ENCODE measurements at regions not wholly inside any gene's neighbourhood (a gene's known extent, or its start where the extent isn't known, plus 50 kb on each side); places are given as distances from the start of the nearest gene placed in this dataset.
"Not testable (repeated sequence)": the region's sequence is repeated elsewhere in the genome, so short reads cannot be mapped to it uniquely, and the experiment has no call there.

DNA sequence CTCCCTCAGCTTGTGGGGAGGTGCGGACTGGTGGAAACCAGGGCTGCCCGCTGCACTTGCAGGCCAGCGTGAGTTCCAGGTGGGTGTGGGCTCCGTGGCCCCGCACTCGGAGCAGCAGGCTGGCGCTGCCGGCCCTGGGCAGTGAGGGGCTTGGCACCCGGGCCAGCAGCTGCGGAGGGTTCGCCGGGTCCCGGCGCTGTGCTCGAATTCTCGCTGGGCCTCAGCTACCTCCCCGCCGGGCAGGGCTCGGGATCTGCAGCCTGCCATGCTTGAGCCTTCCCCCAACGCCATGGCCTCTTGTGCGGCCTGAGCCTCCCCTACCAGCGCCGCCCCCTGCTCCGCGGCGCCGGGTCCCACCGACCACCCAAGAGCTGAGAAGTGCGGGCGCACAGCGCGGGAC lies 71.6 kb upstream of the ADGRL1 start:
- H3K27ac ChIP-seq (ENCODE audit: low read length), result no peak overlapping the region
- no peak for ATAC-seq (ENCODE audit: insufficient read depth, low read depth)
- H3K4me3 ChIP-seq (ENCODE audit: low read depth in 1 of 2, low read length in 2 of 2), result no peak overlapping the region
- no peaks in the 10 kb centered on the region for H4K20me1 ChIP-seq (ENCODE audit: insufficient read depth, low read length)
- H2AFZ ChIP-seq (ENCODE audit: low read depth, low read length), result no peak overlapping the region
- H3K4me2 ChIP-seq (ENCODE audit: insufficient read depth, low read length), result no peak overlapping the region
- H3K36me3 ChIP-seq (ENCODE audit: insufficient read depth, low read length), result no peaks in the 10 kb centered on the region
- TF ChIP-seq, protein P1, sequence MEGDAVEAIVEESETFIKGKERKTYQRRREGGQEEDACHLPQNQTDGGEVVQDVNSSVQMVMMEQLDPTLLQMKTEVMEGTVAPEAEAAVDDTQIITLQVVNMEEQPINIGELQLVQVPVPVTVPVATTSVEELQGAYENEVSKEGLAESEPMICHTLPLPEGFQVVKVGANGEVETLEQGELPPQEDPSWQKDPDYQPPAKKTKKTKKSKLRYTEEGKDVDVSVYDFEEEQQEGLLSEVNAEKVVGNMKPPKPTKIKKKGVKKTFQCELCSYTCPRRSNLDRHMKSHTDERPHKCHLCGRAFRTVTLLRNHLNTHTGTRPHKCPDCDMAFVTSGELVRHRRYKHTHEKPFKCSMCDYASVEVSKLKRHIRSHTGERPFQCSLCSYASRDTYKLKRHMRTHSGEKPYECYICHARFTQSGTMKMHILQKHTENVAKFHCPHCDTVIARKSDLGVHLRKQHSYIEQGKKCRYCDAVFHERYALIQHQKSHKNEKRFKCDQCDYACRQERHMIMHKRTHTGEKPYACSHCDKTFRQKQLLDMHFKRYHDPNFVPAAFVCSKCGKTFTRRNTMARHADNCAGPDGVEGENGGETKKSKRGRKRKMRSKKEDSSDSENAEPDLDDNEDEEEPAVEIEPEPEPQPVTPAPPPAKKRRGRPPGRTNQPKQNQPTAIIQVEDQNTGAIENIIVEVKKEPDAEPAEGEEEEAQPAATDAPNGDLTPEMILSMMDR (IDR thresholded peaks at IDR 0.05; ENCODE audit: borderline replicate concordance, extremely low read depth, low read length, poor library complexity, severe bottlenecking), result no peak
- TF ChIP-seq EZH2 (IDR thresholded peaks at IDR 0.05; ENCODE audit: borderline replicate concordance, low read depth, low read length, severe bottlenecking), result no peak
- peaks cover 2% of the 10 kb centered on the region for H3K9me3 ChIP-seq (ENCODE audit: insufficient read depth, low read length, severe bottlenecking)
- H3K79me2 ChIP-seq (ENCODE audit: insufficient read depth, low read length), result no peaks in the 10 kb centered on the region
- H3K9ac ChIP-seq (ENCODE audit: low read depth, low read length), result no peak overlapping the region
- H3K27me3 ChIP-seq (ENCODE audit: insufficient read depth, low read length, poor library complexity), result no peaks in the 10 kb centered on the region
- DNase-seq, result no peak
- H3K4me1 ChIP-seq (ENCODE audit: insufficient read depth, low read length), result peaks cover 14% of the 10 kb centered on the region

DNA sequence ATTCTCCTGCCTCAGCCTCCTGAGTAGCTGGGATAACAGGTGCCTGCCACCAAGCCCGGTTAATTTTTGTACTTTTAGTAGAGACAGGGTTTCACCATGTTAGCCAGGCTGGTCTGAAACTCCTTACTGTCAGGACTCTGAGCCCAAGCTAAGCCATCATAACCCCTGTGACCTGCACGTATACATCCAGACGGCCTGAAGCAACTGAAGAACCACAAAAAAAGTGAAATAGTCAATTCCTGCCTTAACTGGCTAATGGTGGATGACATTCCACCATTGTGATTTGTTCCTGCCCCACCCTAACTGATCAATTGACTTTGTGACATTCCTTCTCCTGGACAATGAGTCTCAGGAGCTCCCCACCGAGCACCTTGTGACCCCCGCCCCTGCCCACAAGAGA lies 69.9 kb upstream of the ADGRL1 start:
- not testable (repeated sequence) for H4K20me1 ChIP-seq (ENCODE audit: insufficient read depth, low read length)

GRCh38 chr19:14272623-14273022 lies 66.7 kb upstream of the ADGRL1 start:
- ATAC-seq (ENCODE audit: insufficient read depth, low read depth), result no peak
- no peaks in the 10 kb centered on the region for H3K36me3 ChIP-seq (ENCODE audit: insufficient read depth, low read length)
- peaks cover 14% of the 10 kb centered on the region for H3K4me1 ChIP-seq (ENCODE audit: insufficient read depth, low read length)
- no peaks in the 10 kb centered on the region for H3K79me2 ChIP-seq (ENCODE audit: insufficient read depth, low read length)
- no peak overlapping the region for H3K9ac ChIP-seq (ENCODE audit: low read depth, low read length)
- H3K27ac ChIP-seq (ENCODE audit: low read length), result no peak overlapping the region
- H4K20me1 ChIP-seq (ENCODE audit: insufficient read depth, low read length), result no peaks in the 10 kb centered on the region
- H3K4me3 ChIP-seq (ENCODE audit: low read depth in 1 of 2, low read length in 2 of 2), result no peak overlapping the region
- peaks cover 2% of the 10 kb centered on the region for H3K9me3 ChIP-seq (ENCODE audit: insufficient read depth, low read length, severe bottlenecking)
- no peaks in the 10 kb centered on the region for H3K27me3 ChIP-seq (ENCODE audit: insufficient read depth, low read length, poor library complexity)
- TF ChIP-seq, protein P1 (IDR thresholded peaks at IDR 0.05; ENCODE audit: borderline replicate concordance, extremely low read depth, low read length, poor library complexity, severe bottlenecking), result no peak
- TF ChIP-seq EZH2 (IDR thresholded peaks at IDR 0.05; ENCODE audit: borderline replicate concordance, low read depth, low read length, severe bottlenecking), result no peak
- H3K4me2 ChIP-seq (ENCODE audit: insufficient read depth, low read length), result no peak overlapping the region
- DNase-seq, result no peak
- no peak overlapping the region for H2AFZ ChIP-seq (ENCODE audit: low read depth, low read length)

More for the DNA sequence above, 69.9 kb upstream of the ADGRL1 start:
- H3K4me1 ChIP-seq (ENCODE audit: insufficient read depth, low read length), result peaks cover 14% of the 10 kb centered on the region
- H3K9me3 ChIP-seq (ENCODE audit: insufficient read depth, low read length, severe bottlenecking); H3K4me3 ChIP-seq (ENCODE audit: low read depth in 1 of 2, low read length in 2 of 2); ATAC-seq (ENCODE audit: insufficient read depth, low read depth); H3K36me3 ChIP-seq (ENCODE audit: insufficient read depth, low read length); H3K27ac ChIP-seq (ENCODE audit: low read length); H3K79me2 ChIP-seq (ENCODE audit: insufficient read depth, low read length); DNase-seq; H3K9ac ChIP-seq (ENCODE audit: low read depth, low read length); H3K27me3 ChIP-seq (ENCODE audit: insufficient read depth, low read length, poor library complexity); H3K4me2 ChIP-seq (ENCODE audit: insufficient read depth, low read length); H2AFZ ChIP-seq (ENCODE audit: low read depth, low read length): not testable (repeated sequence)

GRCh38 chr19:14271840-14272239 lies 65.9 kb upstream of the ADGRL1 start:
- H3K27ac ChIP-seq (ENCODE audit: low read length), result no peak overlapping the region
- H3K4me3 ChIP-seq (ENCODE audit: low read depth in 1 of 2, low read length in 2 of 2), result no peak overlapping the region
- no peaks in the 10 kb centered on the region for H3K36me3 ChIP-seq (ENCODE audit: insufficient read depth, low read length)
- H3K9ac ChIP-seq (ENCODE audit: low read depth, low read length), result no peak overlapping the region
- DNase-seq (no peak), ATAC-seq (ENCODE audit: insufficient read depth, low read depth) (no peak)
- peaks cover 3% of the 10 kb centered on the region; the same call in 1 of the 2 replicates for H4K20me1 ChIP-seq (ENCODE audit: insufficient read depth, low read length)
- H2AFZ ChIP-seq (ENCODE audit: low read depth, low read length), result no peak overlapping the region
- peaks cover 14% of the 10 kb centered on the region for H3K4me1 ChIP-seq (ENCODE audit: insufficient read depth, low read length)
- H3K9me3 ChIP-seq (ENCODE audit: insufficient read depth, low read length, severe bottlenecking), result peaks cover 2% of the 10 kb centered on the region
- H3K27me3 ChIP-seq (ENCODE audit: insufficient read depth, low read length, poor library complexity), result no peaks in the 10 kb centered on the region
- TF ChIP-seq, protein P1 (IDR thresholded peaks at IDR 0.05; ENCODE audit: borderline replicate concordance, extremely low read depth, low read length, poor library complexity, severe bottlenecking), result no peak
- no peak for TF ChIP-seq EZH2 (IDR thresholded peaks at IDR 0.05; ENCODE audit: borderline replicate concordance, low read depth, low read length, severe bottlenecking)
- H3K4me2 ChIP-seq (ENCODE audit: insufficient read depth, low read length), result no peak overlapping the region
- no peaks in the 10 kb centered on the region for H3K79me2 ChIP-seq (ENCODE audit: insufficient read depth, low read length)

GRCh38 chr19:14270557-14270956 lies 64.6 kb upstream of the ADGRL1 start:
- H3K27me3 ChIP-seq (ENCODE audit: insufficient read depth, low read length, poor library complexity); H3K9me3 ChIP-seq (ENCODE audit: insufficient read depth, low read length, severe bottlenecking); H3K9ac ChIP-seq (ENCODE audit: low read depth, low read length); ATAC-seq (ENCODE audit: insufficient read depth, low read depth); H2AFZ ChIP-seq (ENCODE audit: low read depth, low read length); DNase-seq; H3K27ac ChIP-seq (ENCODE audit: low read length); H3K4me2 ChIP-seq (ENCODE audit: insufficient read depth, low read length); H3K79me2 ChIP-seq (ENCODE audit: insufficient read depth, low read length); H3K36me3 ChIP-seq (ENCODE audit: insufficient read depth, low read length); H4K20me1 ChIP-seq (ENCODE audit: insufficient read depth, low read length); H3K4me3 ChIP-seq (ENCODE audit: low read depth in 1 of 2, low read length in 2 of 2): not testable (repeated sequence)
- H3K4me1 ChIP-seq (ENCODE audit: insufficient read depth, low read length), result peaks cover 12% of the 10 kb centered on the region
